ENCODE measurements at regions not wholly inside any gene's neighbourhood (a gene's known extent, or its start where the extent isn't known, plus 50 kb on each side); places are given as distances from the start of the nearest gene placed in this dataset.

GRCh38 chr6:156423075-156423474 is 354.1 kb upstream of the ARID1B start:
- TF ChIP-seq POLR2A (IDR thresholded peaks at IDR 0.05) (no peak), POLR2AphosphoS5 (IDR thresholded peaks at IDR 0.05) (no peak), CTCF (IDR thresholded peaks at IDR 0.05) (no peak), EP300 (IDR thresholded peaks at IDR 0.05) (no peak)

All from sigmoid colon (tissue), 4 donors.